Activated CD4-positive, alpha-beta T cell treated with anti-CD3 and anti-CD28 coated beads, Interleukin-2, Interleukin-4, amounts not matched to agents 100 ng/mL and 50 ng/mL, durations not matched to agents 16 hours and 8 hours (primary cell): ENCODE measurements at regions not wholly inside any gene's neighbourhood (a gene's known extent, or its start where the extent isn't known, plus 50 kb on each side); places are given as distances from the start of the nearest gene placed in this dataset.
"Not testable (repeated sequence)": the region's sequence is repeated elsewhere in the genome, so short reads cannot be mapped to it uniquely, and the experiment has no call there.

Experiments
- DNase-seq: peaks from one replicate; pipeline ENCODE4 v3.0.0-alpha.2; 2020; ENCODE audit warnings: low spot score

GRCh38 chr6:85079761-85080160 lies 315.4 kb upstream of the TBX18 start:
- no peak for DNase-seq

GRCh38 chr6:85078058-85078457 lies 313.7 kb upstream of the TBX18 start:
- no peak for DNase-seq

GRCh38 chr6:85077098-85077497 lies 312.7 kb upstream of the TBX18 start:
- no peak for DNase-seq

- not testable (repeated sequence) for DNase-seq
Observed at GRCh38 chr6:85071845-85072244, 307.4 kb upstream of the TBX18 start.

DNA sequence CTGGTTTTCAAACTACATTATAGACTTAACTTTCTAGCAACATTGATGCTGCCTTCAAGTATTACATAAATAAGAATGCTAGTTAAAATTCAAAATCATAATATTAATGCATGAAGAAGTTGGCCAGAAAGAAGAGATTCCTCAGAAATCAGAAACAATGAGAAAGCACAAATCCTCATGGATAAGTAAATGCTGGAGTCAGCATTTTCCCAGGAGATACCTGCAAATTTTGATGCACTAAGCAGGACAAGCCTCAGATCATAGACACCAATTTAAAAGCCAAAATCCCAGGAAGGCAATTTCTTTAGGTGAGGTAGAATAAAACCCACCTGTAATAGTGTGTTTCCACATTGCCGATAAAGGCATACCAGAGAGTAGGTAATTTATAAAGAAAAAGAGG lies 305.2 kb upstream of the TBX18 start:
- no peak for DNase-seq

DNA sequence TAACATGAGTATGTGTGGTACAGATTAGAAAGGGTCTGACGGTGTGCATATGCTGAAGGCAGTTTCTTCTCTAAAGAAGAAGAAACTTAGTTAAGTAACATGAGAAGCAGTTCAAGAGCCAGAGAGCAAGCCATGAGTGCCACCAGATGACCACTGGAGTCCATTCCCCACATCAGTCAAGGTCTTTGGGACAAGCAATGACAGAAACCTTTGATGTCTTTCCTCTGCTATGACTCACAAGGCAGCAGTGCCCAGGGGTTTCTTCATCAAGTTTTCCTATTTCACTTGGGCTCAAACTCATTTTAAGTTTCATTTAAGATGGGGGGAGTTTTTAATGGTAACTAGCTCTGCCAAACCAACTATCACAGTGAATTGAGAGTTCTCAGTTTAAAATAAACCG lies 303.8 kb upstream of the TBX18 start:
- DNase-seq: no peak

- no peak for DNase-seq
Observed at GRCh38 chr6:85066266-85066665, 301.9 kb upstream of the TBX18 start.

DNA sequence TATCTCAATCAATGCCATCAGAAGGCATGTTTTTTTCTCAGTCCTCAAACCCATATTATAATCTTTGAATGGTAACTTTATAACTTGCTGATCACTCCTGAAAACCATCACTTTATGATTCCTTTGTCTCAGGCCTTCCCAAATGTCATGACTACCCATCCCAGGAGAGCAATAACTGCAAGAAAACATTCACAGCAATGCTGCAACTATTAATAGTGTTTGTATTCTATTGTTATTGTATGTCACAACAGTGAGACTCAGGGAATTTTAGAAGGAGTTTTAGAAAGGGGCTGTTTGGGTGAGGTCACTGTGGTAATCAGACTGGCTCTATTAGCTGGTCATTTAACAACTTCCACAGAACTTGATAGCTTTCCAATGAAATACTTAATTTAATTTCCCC lies 301.4 kb upstream of the TBX18 start:
- DNase-seq: no peak

- DNase-seq: no peak
Observed at GRCh38 chr6:85063611-85064010, 299.2 kb upstream of the TBX18 start.

DNA sequence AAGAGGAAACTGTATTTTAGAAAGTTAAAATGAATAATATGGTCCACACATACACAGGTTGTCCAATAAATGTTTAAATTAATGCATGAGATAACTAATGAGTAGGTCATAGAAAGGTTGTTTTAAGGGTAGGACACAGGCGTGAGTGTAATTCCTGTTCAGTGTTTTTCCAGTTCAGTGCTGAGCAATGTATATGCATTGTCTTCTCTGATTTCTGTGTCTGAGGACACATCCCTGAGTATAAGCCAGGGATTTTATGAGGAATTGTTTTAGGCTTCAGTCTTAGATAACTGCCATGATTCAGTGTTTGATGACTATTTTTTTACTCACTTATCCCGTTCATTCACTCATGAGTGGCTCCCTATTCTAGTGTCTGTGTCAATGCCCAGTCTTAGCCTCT lies 298.5 kb upstream of the TBX18 start:
- no peak for DNase-seq

DNA sequence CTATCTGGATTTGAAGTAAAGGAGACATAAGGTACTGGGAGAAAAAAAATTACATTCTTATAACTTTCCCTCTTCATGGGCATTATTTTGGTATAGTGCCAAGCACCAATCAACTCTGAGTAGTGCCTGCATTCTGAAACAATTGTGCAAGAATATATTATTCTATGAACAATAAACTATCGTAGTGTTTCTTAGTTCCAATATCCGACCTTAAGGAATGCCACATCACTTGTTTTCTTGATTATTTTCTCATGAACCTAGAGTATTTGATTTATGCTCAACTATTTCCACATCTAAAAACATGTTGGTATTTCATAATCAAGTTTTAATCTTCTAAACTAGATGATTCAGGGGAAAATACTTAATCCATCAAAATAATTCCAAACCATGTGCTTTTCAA lies 294.4 kb upstream of the TBX18 start:
- DNase-seq: no peak

- DNase-seq: no peak
Observed at GRCh38 chr6:85050149-85050548, 285.8 kb upstream of the TBX18 start.

DNA sequence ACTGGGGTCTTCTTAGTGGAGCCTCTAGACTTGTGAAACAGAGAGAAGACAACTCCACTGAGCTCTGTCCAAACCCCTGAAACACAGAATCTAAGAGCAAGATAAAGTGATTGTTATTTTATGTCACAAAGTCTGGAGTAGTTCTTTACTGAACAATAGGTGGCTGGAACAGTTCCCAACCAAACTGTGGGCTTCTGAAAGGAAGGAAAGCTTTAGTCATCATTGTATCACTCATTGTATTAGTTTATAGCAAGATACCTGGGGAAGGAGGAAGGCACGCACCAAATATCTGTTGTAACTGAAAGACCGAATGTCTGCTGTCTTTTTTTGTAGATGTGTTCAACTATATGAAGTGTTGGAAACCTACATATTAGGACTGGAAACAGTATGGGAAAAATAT lies 284.9 kb upstream of the TBX18 start:
- no peak for DNase-seq

DNA sequence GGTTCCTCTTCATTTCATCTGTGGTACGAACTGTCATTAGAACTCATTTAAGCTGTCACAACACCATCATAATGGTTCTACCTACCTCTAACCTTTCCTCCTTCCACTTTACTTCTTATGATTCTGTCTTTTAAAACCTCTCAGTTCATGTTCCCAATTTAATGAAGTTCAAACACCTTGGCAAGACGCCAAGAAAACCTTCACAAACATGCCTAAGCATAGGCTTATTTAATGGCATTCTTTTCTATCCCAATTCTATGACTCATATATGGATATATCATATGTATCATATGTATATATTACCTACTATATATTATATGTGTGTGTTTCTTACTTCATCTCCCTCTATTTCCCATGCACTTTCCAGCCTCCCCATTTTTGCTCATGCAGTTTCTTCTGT lies 283.4 kb upstream of the TBX18 start:
- no peak for DNase-seq

DNA sequence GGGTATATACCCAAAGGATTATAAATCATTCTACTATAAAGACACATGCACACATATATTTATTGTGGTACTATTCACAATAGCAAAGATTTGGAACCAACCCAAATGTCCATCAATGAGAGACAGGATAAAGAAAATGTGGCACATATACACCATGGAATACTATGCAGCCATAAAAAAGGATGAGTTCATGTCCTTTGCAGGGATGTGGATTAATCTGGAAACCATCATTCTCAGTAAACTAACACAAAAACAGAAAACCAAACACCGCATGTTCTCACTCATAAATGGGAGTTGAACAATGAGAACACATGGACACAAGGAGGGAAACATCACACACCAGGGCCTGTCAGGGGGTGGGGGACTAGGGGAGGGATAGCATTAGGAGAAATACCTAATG lies 281.4 kb upstream of the TBX18 start:
- DNase-seq: not testable (repeated sequence)

GRCh38 chr6:85044361-85044760 lies 280.0 kb upstream of the TBX18 start:
- DNase-seq: no peak

GRCh38 chr6:85041376-85041775 lies 277.0 kb upstream of the TBX18 start:
- no peak for DNase-seq

DNA sequence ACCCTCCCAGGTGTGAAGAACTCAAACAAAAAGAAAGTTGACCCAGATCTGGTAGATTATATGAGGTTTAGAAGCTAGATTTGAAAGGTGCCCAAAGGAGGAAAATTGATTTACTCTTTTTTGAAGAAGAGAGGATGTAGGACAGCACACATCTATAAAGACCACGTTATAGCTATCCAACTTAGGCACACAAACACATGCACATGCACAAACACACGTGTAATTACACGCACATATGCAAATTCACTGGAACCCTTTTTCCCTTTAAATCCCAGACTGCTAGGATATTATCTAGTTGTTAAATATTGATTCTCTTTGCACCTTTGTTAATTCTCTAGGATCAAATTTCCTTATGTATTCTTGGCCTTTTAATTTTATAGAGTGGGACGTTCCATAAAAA lies 272.8 kb upstream of the TBX18 start:
- DNase-seq: no peak

DNA sequence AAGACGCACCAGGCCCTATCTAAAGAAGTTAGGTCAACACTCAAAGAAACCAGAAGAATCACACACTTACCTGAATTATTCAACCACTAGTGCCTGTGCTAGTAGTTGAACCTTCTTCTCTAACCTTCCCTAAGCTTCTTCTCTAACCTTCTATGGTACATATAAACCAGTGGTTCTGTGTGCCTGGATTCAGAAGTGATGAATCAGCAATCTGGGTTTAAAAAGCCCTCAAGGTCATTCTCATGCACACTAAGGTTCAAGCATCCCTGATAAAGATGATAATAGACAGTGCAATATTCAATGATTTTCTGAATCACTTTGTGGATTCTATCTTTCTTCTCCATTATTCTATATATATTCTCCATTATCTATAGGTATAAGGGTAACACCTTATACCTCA lies 271.4 kb upstream of the TBX18 start:
- no peak for DNase-seq

- no peak for DNase-seq
Observed at GRCh38 chr6:85033547-85033946, 269.1 kb upstream of the TBX18 start.

DNA sequence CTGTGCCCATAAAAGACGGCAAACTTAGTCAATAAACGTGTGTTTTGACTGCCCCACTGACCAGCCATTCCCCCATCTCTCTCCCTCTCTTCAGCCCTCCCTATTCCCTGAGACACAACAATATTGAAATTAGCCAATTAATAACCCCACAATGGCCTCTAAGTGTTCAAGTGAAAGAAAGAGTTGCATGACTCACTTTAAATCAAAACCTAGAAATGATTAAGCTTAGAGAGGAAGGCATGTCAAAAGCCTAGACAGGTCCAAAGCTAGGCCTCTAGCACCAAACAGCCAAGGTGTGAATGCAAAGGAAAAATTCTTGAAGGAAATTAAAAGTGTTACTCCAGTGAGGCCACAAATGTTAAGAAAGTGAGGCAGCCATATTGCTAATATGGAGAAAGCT lies 261.6 kb upstream of the TBX18 start:
- DNase-seq: no peak

DNA sequence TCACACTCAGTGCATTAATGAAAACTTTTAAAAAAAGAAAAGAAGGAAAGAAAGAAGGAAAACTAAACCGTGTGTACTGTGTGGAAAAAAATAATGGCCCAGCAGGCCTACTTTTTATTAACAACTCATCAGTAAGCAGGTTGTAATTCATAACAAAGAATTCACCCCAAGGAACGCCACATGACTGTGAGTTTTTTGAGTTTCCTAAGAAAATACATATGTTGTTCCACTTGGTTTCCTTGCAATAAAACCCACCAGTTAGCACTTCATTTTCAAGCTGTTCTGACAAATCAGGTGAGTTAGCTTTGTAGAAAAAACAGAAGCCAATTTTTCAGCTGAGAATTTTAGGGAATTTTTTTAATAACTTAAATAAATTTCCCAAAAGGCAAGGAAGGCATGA lies 259.3 kb upstream of the TBX18 start:
- DNase-seq: no peak

DNA sequence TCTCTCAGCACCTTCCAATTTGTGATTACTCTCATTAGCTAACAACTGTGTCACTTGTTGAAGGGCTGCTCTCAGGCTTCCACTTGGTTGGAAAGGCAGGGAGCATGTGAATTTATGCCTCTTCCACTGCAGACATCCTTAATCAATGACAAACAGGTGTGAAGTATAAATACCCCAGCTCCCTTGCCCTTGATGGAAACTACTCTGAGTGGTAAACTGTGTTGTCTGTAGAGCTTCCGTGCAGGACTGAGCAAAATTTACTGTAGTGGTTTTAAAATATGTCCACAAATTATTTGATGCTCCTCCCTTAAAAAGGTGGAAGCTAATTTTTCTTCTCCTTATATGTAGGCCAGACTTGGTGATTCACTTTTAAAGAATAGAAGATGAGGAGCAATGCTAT lies 253.0 kb upstream of the TBX18 start:
- DNase-seq: no peak

DNA sequence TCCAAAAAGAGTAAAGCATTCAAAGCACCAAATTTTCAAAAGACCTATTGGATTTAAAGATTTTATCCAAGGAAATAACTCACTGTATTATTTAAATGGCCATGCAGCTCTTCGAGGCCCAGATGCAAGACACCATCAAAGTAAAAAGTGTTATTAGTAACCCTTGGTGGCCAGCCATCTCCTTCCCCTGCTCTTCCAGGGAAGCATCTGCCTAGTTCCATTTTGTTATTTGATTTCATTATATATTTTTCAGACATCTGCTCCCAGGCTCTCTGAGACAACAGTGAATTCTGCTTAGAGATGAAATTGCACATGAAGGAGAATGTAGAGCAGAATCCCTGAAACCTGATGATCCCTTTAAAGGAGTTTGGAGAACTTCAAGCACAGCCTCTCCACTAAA lies 252.3 kb upstream of the TBX18 start:
- DNase-seq: no peak

DNA sequence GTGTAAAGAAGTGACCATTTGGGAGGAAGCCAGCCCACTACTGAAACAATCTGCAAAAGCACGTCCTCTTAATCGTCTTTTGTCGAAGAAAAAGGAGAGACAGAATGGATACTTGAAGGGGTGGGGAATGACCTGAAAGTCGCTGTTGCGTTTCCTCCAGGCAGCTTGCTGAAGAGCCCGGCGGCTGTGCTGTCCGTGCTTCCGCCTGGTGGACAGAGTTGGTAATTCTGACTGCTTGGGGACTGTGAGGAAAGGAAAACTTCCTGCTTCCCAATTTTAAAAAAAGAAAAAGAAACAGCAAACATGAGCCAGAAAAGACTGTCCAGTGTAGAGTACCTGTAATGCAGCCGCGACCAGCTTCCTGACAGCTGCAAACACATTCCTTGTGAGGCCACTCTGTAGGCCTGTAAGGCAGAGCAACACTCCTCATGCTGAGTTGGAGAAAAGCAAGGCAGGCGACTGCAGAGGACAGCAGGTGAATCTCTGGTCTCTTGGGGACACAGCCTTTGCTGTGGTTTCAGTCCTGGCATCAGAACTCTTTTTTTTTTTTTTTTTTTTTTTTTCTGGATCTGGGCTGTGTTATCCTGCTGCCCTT lies 251.1 kb upstream of the TBX18 start:
- DNase-seq: no peak
